ENCODE measurements at regions not wholly inside any gene's neighbourhood (a gene's known extent, or its start where the extent isn't known, plus 50 kb on each side); places are given as distances from the start of the nearest gene placed in this dataset.
"Not testable (repeated sequence)": the region's sequence is repeated elsewhere in the genome, so short reads cannot be mapped to it uniquely, and the experiment has no call there.

GRCh38 chr9:63787454-63787853 is 1497.6 kb downstream of the FOXD4L5 start:
- not testable (repeated sequence) for TF ChIP-seq CTCF (IDR thresholded peaks at IDR 0.05); POLR2AphosphoS5 (IDR thresholded peaks at IDR 0.05; ENCODE audit: low read depth, low read length)
